CD14-positive monocyte (primary cell): ENCODE measurements at regions not wholly inside any gene's neighbourhood (a gene's known extent, or its start where the extent isn't known, plus 50 kb on each side); places are given as distances from the start of the nearest gene placed in this dataset.

Experiments used
- DNase-seq, 3 donors: peaks; one replicate each; pipeline ENCODE4 v3.0.0-alpha.2; 2011 to 2022
- H2AFZ ChIP-seq: 2 replicates; pipeline ENCODE4 v1.6.0; 2012; ENCODE audit warnings: mild to moderate bottlenecking, low read depth, low read length, inconsistent platforms; ENCODE audit not compliant: insufficient read depth, poor library complexity, severe bottlenecking
- H3K27ac ChIP-seq, 2 donors: 1 replicate in 1 of 2; 2 replicates in 1 of 2; pipeline ENCODE4 v1.5.1; 2012 to 2013; ENCODE audit warnings: low read length in 2 of 2, control low read depth in 1 of 2, inconsistent platforms in 1 of 2, low read depth in 1 of 2, mild to moderate bottlenecking in 1 of 2
- H3K27me3 ChIP-seq, 2 donors: one replicate each; pipeline versions ENCODE4 v1.6.0 to v1.6.1; 2011 to 2013; ENCODE audit warnings: low read length in 2 of 2; ENCODE audit not compliant: control insufficient read depth in 2 of 2, insufficient read depth in 2 of 2
- H3K36me3 ChIP-seq, 2 donors: replicated peaks in 1 of 2; 1 replicate in 1 of 2; 2 replicates in 1 of 2; pipeline versions ENCODE4 v1.5.1 to v1.6.1; 2012 to 2013; ENCODE audit warnings: low read length in 2 of 2, control low read depth in 1 of 2, inconsistent platforms in 1 of 2, mild to moderate bottlenecking in 1 of 2; ENCODE audit not compliant: insufficient read depth in 2 of 2, control insufficient read depth in 1 of 2
- H3K4me1 ChIP-seq, 2 donors: 1 replicate in 1 of 2; 2 replicates in 1 of 2; pipeline versions ENCODE4 v1.5.1 to v1.6.1; 2012 to 2013; ENCODE audit warnings: low read length in 2 of 2, control low read depth in 1 of 2, inconsistent platforms in 1 of 2, mild to moderate bottlenecking in 1 of 2, moderate library complexity in 1 of 2; ENCODE audit not compliant: insufficient read depth in 2 of 2, control insufficient read depth in 1 of 2
- H3K4me2 ChIP-seq: replicated peaks from 2 replicates; pipeline ENCODE3; 2012; ENCODE audit warnings: low read length, moderate library complexity, mild to moderate bottlenecking; ENCODE audit not compliant: poor library complexity, severe bottlenecking; ENCODE audit errors: extremely low read depth
- H3K4me3 ChIP-seq, 3 experiments: fragments of 200-600 bp in 1 of 3; sonication (generic) in 1 of 3; replicated peaks in 1 of 3; 1 replicate in 2 of 3; 2 replicates in 1 of 3; pipeline ENCODE4 v1.5.1; 2011 to 2013; ENCODE audit warnings: low read length in 3 of 3, mild to moderate bottlenecking in 3 of 3, control low read depth in 2 of 3, low read depth in 2 of 3, inconsistent platforms in 1 of 3, moderate library complexity in 1 of 3
- H3K79me2 ChIP-seq: 2 replicates; pipeline ENCODE4 v1.6.0; 2012; ENCODE audit warnings: mild to moderate bottlenecking, control low read depth, inconsistent platforms, low read length, moderate library complexity; ENCODE audit not compliant: insufficient read depth
- H3K9ac ChIP-seq: 2 replicates; pipeline ENCODE4 v1.6.0; 2017; ENCODE audit warnings: low read length, mild to moderate bottlenecking; ENCODE audit not compliant: insufficient read depth, poor library complexity, severe bottlenecking
- H3K9me3 ChIP-seq, 2 donors: replicated peaks in 1 of 2; 1 replicate in 1 of 2; 2 replicates in 1 of 2; pipeline versions ENCODE4 v1.5.1 to v1.6.1; 2012 to 2013; ENCODE audit warnings: low read length in 2 of 2, control low read depth in 1 of 2; ENCODE audit not compliant: control insufficient read depth in 1 of 2, insufficient read depth in 1 of 2
- H4K20me1 ChIP-seq: 2 replicates; pipeline ENCODE4 v1.6.0; 2012; ENCODE audit warnings: mild to moderate bottlenecking, low read length, control low read depth, moderate library complexity; ENCODE audit not compliant: insufficient read depth
- H3K27ac Mint-ChIP-seq, 7 donors: one replicate each; pipeline ENCODE4 v1.8.0; 2020; ENCODE audit warnings: mild to moderate bottlenecking in 7 of 7, mixed read lengths in 7 of 7, moderate library complexity in 6 of 7, inconsistent platforms in 2 of 7
- H3K27me3 Mint-ChIP-seq, 3 donors: one replicate each; pipeline ENCODE4 v1.8.0; 2021 to 2022; ENCODE audit warnings: low read depth in 3 of 3, mild to moderate bottlenecking in 3 of 3, mixed read lengths in 3 of 3, moderate library complexity in 3 of 3, inconsistent platforms in 1 of 3
- H3K36me3 Mint-ChIP-seq, 2 donors: one replicate each; pipeline ENCODE4 v1.8.0; 2020; ENCODE audit warnings: mixed read lengths in 2 of 2, inconsistent platforms in 1 of 2, mild to moderate bottlenecking in 1 of 2
- H3K4me1 Mint-ChIP-seq: one replicate; pipeline ENCODE4 v1.8.0; 2020; ENCODE audit warnings: mild to moderate bottlenecking, mixed read lengths
- H3K4me3 Mint-ChIP-seq, 2 donors: one replicate each; pipeline ENCODE4 v1.8.0; 2020; ENCODE audit warnings: mild to moderate bottlenecking in 2 of 2, mixed read lengths in 2 of 2, moderate library complexity in 1 of 2
- H3K9me3 Mint-ChIP-seq, 7 donors: one replicate each; pipeline ENCODE4 v1.8.0; 2020 to 2022; ENCODE audit warnings: mixed read lengths in 7 of 7, mild to moderate bottlenecking in 6 of 7, moderate library complexity in 6 of 7, inconsistent platforms in 2 of 7
- WGBS: methylation state at CpG from one replicate; pipeline ENCODE4 v1.1.5; 2013; ENCODE audit warnings: missing lambda C conversion rate; ENCODE audit not compliant: insufficient coverage; 5-methylcytosine and 5-hydroxymethylcytosine counted together
- intact Hi-C, 2 donors: fragments of 100-400 bp; cut with micrococcal nuclease; formaldehyde crosslinking; loops; one replicate each; pipeline versions ENCODE4 v1.15.0 to v1.15.1; 2023
- TF ChIP-seq, protein P1 (sequence below): fragments of 200-600 bp; IDR thresholded peaks from one replicate; pipeline ENCODE4 v1.8.0; 2022; ENCODE audit warnings: antibody characterized with exemption, mild to moderate bottlenecking

DNA sequence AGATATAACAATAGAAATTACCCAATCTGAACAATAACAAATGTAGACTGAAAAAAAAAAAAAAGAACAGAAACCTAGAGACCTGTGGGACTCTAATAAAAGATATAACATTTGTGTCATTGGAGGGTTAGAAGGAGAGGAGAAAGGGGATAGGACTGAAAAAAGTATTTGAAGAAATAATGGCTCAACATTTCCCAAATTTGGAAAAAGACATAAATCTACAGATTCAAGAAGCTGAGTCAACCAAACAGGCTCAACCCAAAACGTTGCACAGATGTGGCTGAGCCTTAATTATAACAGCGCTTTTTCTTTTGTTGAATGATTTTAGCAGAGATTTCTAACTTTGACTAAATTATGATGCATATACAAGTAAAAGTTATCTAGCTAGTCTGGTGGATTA lies 131.3 kb downstream of the TMTC3 start:
- Histone ChIP-seq H3K9ac (no peak overlapping the region), H3K4me2 (no peak overlapping the region), H2AFZ (no peak overlapping the region), H3K4me3 (no peak overlapping the region), H3K36me3 (no peaks in the 10 kb centered on the region), H3K27me3 (no peaks in the 10 kb centered on the region), H3K27ac (no peak overlapping the region), H3K9me3 (peaks cover 0 to 3% of the 10 kb centered on the region in 2 donors), H3K4me1 (no peaks in the 10 kb centered on the region), H4K20me1 (no peaks in the 10 kb centered on the region), H3K79me2 (no peaks in the 10 kb centered on the region)
- intact Hi-C loops, result no loop called here
- Mint-ChIP-seq H3K4me1 (no peaks in the 10 kb centered on the region), H3K27me3 (no peaks in the 10 kb centered on the region), H3K4me3 (no peak overlapping the region), H3K36me3 (no peaks in the 10 kb centered on the region), H3K27ac (no peak overlapping the region), H3K9me3 (peaks cover 2 to 15% (median 7%) of the 10 kb centered on the region in 7 donors)
- DNase-seq, result no peak
- no CpG with 5 or more reads among the region's 2 CpGs for WGBS
- TF ChIP-seq, protein P1, sequence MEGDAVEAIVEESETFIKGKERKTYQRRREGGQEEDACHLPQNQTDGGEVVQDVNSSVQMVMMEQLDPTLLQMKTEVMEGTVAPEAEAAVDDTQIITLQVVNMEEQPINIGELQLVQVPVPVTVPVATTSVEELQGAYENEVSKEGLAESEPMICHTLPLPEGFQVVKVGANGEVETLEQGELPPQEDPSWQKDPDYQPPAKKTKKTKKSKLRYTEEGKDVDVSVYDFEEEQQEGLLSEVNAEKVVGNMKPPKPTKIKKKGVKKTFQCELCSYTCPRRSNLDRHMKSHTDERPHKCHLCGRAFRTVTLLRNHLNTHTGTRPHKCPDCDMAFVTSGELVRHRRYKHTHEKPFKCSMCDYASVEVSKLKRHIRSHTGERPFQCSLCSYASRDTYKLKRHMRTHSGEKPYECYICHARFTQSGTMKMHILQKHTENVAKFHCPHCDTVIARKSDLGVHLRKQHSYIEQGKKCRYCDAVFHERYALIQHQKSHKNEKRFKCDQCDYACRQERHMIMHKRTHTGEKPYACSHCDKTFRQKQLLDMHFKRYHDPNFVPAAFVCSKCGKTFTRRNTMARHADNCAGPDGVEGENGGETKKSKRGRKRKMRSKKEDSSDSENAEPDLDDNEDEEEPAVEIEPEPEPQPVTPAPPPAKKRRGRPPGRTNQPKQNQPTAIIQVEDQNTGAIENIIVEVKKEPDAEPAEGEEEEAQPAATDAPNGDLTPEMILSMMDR, result no peak

DNA sequence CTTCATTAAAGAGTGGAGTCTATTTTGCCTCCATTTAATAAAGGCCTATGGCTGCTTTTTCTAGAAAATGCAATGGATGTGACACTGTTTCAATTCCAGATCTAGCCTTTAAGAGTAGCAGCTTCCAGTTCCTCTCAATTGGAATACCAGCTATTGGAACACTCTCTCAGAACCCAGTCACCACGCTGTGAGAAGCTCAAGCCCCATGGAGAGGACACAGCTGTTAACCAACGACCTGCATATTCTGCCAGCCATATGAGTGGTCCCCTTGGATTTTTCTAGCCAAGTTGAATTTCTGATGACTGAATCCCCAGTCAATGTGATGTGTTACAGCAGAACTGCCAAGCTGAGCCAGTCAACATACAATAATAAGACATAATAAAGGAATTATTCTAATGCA lies 131.8 kb downstream of the TMTC3 start:
- no peaks in the 10 kb centered on the region for H3K36me3 ChIP-seq
- 88% methylated on average over 2 of the region's 2 CpGs for WGBS
- no peak overlapping the region for H2AFZ ChIP-seq
- intact Hi-C loops, result no loop called here
- no peak for DNase-seq
- H3K27ac ChIP-seq, result no peak overlapping the region
- TF ChIP-seq, protein P1, result no peak
- H3K27me3 Mint-ChIP-seq, result no peaks in the 10 kb centered on the region
- H3K4me3 Mint-ChIP-seq, result no peak overlapping the region
- no peak overlapping the region for H3K4me3 ChIP-seq
- no peaks in the 10 kb centered on the region for H3K4me1 Mint-ChIP-seq
- H3K79me2 ChIP-seq, result no peaks in the 10 kb centered on the region
- H3K4me1 ChIP-seq, result no peaks in the 10 kb centered on the region
- no peaks in the 10 kb centered on the region for H3K36me3 Mint-ChIP-seq
- no peak overlapping the region for H3K27ac Mint-ChIP-seq
- peaks cover 0 to 3% of the 10 kb centered on the region in 2 donors for H3K9me3 ChIP-seq
- H3K9me3 Mint-ChIP-seq, result peaks cover 2 to 15% (median 8%) of the 10 kb centered on the region in 7 donors
- H3K9ac ChIP-seq, result no peak overlapping the region
- H4K20me1 ChIP-seq, result no peaks in the 10 kb centered on the region
- no peaks in the 10 kb centered on the region for H3K27me3 ChIP-seq
- H3K4me2 ChIP-seq, result no peak overlapping the region
